Fibroblast of villous mesenchyme (primary cell): ENCODE measurements at regions not wholly inside any gene's neighbourhood (a gene's known extent, or its start where the extent isn't known, plus 50 kb on each side); places are given as distances from the start of the nearest gene placed in this dataset.
"Not testable (repeated sequence)": the region's sequence is repeated elsewhere in the genome, so short reads cannot be mapped to it uniquely, and the experiment has no call there.

Source experiments
- DNase-seq: peaks from one replicate; pipeline ENCODE4 v3.0.0-alpha.2; 2010; ENCODE audit warnings: low read depth
- H3K4me3 ChIP-seq: 2 replicates; pipeline ENCODE4 v1.5.1; 2011; ENCODE audit warnings: low read depth, mild to moderate bottlenecking, low read length
- CTCF ChIP-seq: IDR thresholded peaks from 2 replicates; pipeline ENCODE4 v1.5.1; 2012; ENCODE audit warnings: low read depth, mild to moderate bottlenecking, low read length; ENCODE audit not compliant: insufficient read depth

DNA sequence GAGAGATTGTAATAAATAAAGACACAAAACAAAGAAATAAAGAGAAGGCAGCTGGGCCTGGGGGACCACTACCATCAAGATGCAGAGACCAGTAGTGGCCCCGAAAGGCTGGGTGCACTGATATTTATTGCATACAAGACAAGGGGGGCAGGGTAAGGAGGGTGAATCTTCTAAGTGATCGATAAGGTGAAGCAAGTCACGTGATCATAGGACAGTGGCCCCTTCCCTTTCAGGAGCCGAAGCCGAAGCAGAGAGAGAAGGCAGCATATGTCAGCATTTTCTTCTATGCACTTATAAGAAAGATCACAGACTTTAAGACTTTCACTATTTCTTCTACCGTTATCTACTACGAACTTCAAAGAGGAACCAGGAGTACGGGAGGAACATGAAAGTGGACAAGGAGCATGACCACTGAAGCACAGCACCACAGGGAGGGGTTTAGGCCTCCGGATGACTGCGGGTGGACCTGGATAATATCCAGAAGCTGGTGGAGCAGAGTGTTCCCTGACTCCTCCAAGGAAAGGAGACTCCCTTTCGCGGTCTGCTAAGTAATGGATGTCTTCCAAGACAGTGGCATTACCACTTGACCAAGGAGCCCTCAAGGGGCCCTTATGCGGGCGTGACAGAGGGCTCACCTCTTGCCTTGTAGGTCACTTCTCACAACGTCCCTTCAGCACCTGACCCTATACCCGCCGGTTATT, 126.4 kb downstream of the RBM46 start:
- DNase-seq, result not testable (repeated sequence)

DNA sequence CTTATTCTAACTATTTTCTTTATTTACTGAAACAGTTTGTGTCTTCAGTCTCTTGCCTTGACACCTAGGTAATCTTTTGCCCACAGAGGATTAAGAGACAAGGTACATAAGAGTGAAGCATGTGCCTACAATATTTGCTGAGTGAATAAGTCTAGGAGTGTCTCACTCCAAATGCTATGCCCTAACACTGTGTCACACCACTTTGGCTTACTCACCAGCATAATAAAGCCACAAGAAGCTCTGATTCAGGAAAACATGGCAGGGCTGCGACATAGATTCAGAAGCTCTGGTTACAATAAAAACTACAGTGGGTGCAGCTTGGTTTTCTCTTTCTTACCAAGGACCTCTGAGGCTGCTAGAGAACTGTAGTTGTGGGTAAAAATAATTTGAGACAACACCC, 127.1 kb downstream of the RBM46 start:
- DNase-seq, result no peak
- TF ChIP-seq CTCF, result no peak
- no peak overlapping the region for H3K4me3 ChIP-seq

More for the DNA sequence above, 126.4 kb downstream of the RBM46 start:
- H3K4me3 ChIP-seq, result not testable (repeated sequence)

DNA sequence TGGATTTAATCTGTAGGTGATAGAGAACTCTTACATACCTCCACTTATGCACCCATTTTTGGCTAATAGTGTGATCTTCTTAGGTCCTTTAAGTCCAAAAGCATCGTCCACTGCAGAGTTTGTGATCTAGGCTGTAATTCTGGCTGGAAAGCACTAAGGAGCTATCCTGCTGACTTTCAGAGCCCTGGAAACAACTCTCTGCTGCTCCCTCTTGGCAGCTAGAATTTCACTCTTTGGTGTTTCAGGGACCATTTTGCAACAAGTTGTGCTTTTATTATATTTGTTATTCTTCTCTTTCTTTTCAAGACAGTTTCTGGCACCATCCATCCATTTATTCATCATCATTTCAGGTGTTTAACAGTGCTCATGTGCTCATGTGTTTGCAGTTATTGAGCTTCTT, 130.0 kb downstream of the RBM46 start:
- peak; percentile 8 for DNase-seq
- TF ChIP-seq CTCF, result no peak
- H3K4me3 ChIP-seq, result no peak overlapping the region

GRCh38 chr4:154911608-154912098, 130.6 kb downstream of the RBM46 start:
- no peak overlapping the region for H3K4me3 ChIP-seq
- TF ChIP-seq CTCF, result no peak
- no peak for DNase-seq

DNA sequence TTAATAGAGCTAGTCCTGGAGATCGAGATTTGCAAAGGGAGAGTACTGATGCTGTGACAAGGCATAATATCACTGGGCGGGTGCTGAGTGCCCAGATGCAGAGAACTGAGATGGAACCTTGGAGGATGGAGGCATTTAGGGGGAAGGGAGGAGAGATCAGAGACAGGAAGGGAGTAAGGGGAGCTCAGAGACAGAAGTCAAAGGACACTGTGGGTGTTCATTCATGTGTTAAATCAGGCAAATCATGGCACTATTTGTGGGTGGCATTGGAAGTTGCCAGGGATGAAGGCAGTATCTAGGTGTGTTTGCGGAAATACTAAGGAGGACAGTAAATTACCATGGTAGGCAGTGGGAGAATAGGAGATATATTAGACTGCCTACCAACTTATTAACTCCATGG, 135.0 kb downstream of the RBM46 start:
- H3K4me3 ChIP-seq, result no peak overlapping the region
- no peak for TF ChIP-seq CTCF
- DNase-seq, result no peak

DNA sequence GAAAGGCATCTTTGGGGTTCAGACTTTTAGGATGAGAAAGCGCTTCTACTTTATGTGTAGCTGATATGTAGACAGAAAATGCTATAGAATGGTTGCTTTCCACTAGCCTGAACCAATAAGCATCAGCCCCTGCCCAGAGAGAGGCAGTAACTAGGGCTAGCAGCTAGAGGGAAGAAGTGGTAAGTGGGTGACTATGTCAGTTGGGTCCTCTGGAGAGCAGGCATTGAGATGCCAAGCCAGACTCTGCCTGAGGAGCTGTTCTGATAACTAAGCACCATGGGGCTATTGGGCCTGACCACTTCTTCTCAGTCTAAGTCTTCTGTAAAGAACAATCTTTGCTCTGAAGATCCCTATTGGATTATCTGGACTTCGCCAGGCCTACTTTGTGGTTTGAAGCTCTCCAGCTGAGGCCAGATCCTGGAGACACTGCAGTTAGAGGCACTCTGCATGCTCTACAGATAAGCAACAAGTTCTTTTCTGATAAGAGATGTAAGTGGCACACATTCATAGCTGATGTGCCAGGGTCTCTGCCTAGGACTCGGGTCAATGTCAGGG, 146.1 kb downstream of the RBM46 start:
- no peak for DNase-seq
- H3K4me3 ChIP-seq, result no peak overlapping the region
- TF ChIP-seq CTCF, result no peak

GRCh38 chr4:154928640-154929257, 147.7 kb downstream of the RBM46 start:
- peak; percentile 45 for TF ChIP-seq CTCF
- peak; percentile 45 for DNase-seq
- H3K4me3 ChIP-seq, result no peak overlapping the region
